ENCODE measurements at regions not wholly inside any gene's neighbourhood (a gene's known extent, or its start where the extent isn't known, plus 50 kb on each side); places are given as distances from the start of the nearest gene placed in this dataset.

GRCh38 chrX:155679715-155680114, 67.0 kb upstream of the TMLHE start:
- TF ChIP-seq CTCF (IDR thresholded peaks at IDR 0.05; ENCODE audit: extremely low read depth, missing control alignments), result no peak
- DNase-seq (ENCODE audit: low spot score), result no peak

- TF ChIP-seq CTCF (IDR thresholded peaks at IDR 0.05; ENCODE audit: extremely low read depth, missing control alignments), result no peak
- no peak for DNase-seq (ENCODE audit: low spot score)
Observed at GRCh38 chrX:155673338-155673737, 60.6 kb upstream of the TMLHE start.

GRCh38 chrX:155666741-155667140, 54.0 kb upstream of the TMLHE start:
- no peak for DNase-seq (ENCODE audit: low spot score)
- TF ChIP-seq CTCF (IDR thresholded peaks at IDR 0.05; ENCODE audit: extremely low read depth, missing control alignments), result no peak

All from GM20000 (cell line).